Keratinocyte (primary cell): ENCODE measurements at regions not wholly inside any gene's neighbourhood (a gene's known extent, or its start where the extent isn't known, plus 50 kb on each side); places are given as distances from the start of the nearest gene placed in this dataset.

Experiments used
- DNase-seq: peaks from one replicate; pipeline ENCODE4 v3.0.0-alpha.2; 2011; ENCODE audit warnings: low read depth, missing footprints, low spot score
- FAIRE-seq: peaks from 2 replicates; lab custom pipeline; 2011; peaks lifted over from hg19 to GRCh38; lab: Jason Lieb, UNC
- H2AFZ ChIP-seq: 2 replicates; pipeline ENCODE4 v1.6.0; 2012; ENCODE audit warnings: low read length, control low read depth, inconsistent platforms; ENCODE audit not compliant: control insufficient read depth
- H3K27ac ChIP-seq: 2 replicates; pipeline ENCODE4 v1.5.1; 2011; ENCODE audit warnings: low read length; ENCODE audit not compliant: control insufficient read depth, insufficient read depth
- H3K27me3 ChIP-seq: 3 replicates; pipeline ENCODE4 v1.6.0; 2011; ENCODE audit warnings: low read length; ENCODE audit not compliant: control insufficient read depth, insufficient read depth; ENCODE audit errors: extremely low read depth
- H3K36me3 ChIP-seq, 2 experiments: 2 replicates in 1 of 2; 3 replicates in 1 of 2; pipeline ENCODE4 v1.5.1; 2011; ENCODE audit warnings: low read length in 2 of 2, mild to moderate bottlenecking in 1 of 2; ENCODE audit not compliant: control insufficient read depth in 2 of 2, insufficient read depth in 2 of 2; ENCODE audit errors: extremely low read depth in 1 of 2
- H3K4me1 ChIP-seq: 3 replicates; pipeline ENCODE4 v1.5.1; 2011; ENCODE audit warnings: low read length; ENCODE audit not compliant: control insufficient read depth, insufficient read depth; ENCODE audit errors: extremely low read depth
- H3K4me2 ChIP-seq: 3 replicates; pipeline ENCODE4 v1.6.0; 2011; ENCODE audit warnings: low read depth, low read length; ENCODE audit not compliant: control insufficient read depth, insufficient read depth; ENCODE audit errors: extremely low read depth
- H3K4me3 ChIP-seq, 3 experiments: fragments of 200-600 bp in 1 of 3; sonication (generic) in 1 of 3; 2 replicates in 2 of 3; 3 replicates in 1 of 3; pipeline ENCODE4 v1.5.1; 2011 to 2016; ENCODE audit warnings: low read length in 3 of 3, mild to moderate bottlenecking in 3 of 3, control low read depth in 2 of 3, inconsistent platforms in 1 of 3, low read depth in 1 of 3, mixed read lengths in 1 of 3, mixed run types in 1 of 3, moderate library complexity in 1 of 3; ENCODE audit not compliant: control insufficient read depth in 2 of 3, insufficient read depth in 2 of 3; ENCODE audit errors: extremely low read depth in 1 of 3
- H3K79me2 ChIP-seq: 2 replicates; pipeline ENCODE4 v1.6.0; 2012; ENCODE audit warnings: low read length; ENCODE audit not compliant: control insufficient read depth, insufficient read depth
- H3K9ac ChIP-seq: 3 replicates; pipeline ENCODE4 v1.6.0; 2011; ENCODE audit warnings: low read length; ENCODE audit not compliant: control insufficient read depth, insufficient read depth; ENCODE audit errors: extremely low read depth
- H3K9me1 ChIP-seq: 3 replicates; pipeline ENCODE4 v1.6.0; 2011; ENCODE audit warnings: low read length; ENCODE audit not compliant: control insufficient read depth, insufficient read depth; ENCODE audit errors: extremely low read depth
- H3K9me3 ChIP-seq: 2 replicates; pipeline ENCODE4 v1.5.1; 2012; ENCODE audit warnings: low read depth, low read length; ENCODE audit not compliant: control insufficient read depth
- H4K20me1 ChIP-seq: 3 replicates; pipeline ENCODE4 v1.6.0; 2011; ENCODE audit warnings: low read length; ENCODE audit not compliant: control insufficient read depth, insufficient read depth; ENCODE audit errors: extremely low read depth
- CTCF ChIP-seq, 3 experiments: IDR thresholded peaks in 1 of 3; conservative IDR thresholded peaks in 1 of 3; optimal IDR thresholded peaks in 1 of 3; 2 replicates in 2 of 3; 3 replicates in 1 of 3; pipeline versions ENCODE3 to v1.5.1; 2011; ENCODE audit warnings: low read length in 3 of 3, mild to moderate bottlenecking in 3 of 3, moderate library complexity in 2 of 3, control low read depth in 1 of 3, inconsistent platforms in 1 of 3; ENCODE audit not compliant: insufficient read depth in 2 of 3; ENCODE audit errors: extremely low read depth in 1 of 3
- EZH2 ChIP-seq: IDR thresholded peaks from one replicate; pipeline ENCODE4 v1.6.1; 2012; ENCODE audit warnings: inconsistent platforms, mild to moderate bottlenecking, low read length, moderate library complexity
- dilution Hi-C: fragments of 300-500 bp; cut with MboI; formaldehyde crosslinking; loops from one replicate; pipeline ENCODE4 v1.7.0; 2020; ENCODE audit warnings: low sequenced_read_pairs; ENCODE audit not compliant: extremely low pct_ligation_motif_present

DNA sequence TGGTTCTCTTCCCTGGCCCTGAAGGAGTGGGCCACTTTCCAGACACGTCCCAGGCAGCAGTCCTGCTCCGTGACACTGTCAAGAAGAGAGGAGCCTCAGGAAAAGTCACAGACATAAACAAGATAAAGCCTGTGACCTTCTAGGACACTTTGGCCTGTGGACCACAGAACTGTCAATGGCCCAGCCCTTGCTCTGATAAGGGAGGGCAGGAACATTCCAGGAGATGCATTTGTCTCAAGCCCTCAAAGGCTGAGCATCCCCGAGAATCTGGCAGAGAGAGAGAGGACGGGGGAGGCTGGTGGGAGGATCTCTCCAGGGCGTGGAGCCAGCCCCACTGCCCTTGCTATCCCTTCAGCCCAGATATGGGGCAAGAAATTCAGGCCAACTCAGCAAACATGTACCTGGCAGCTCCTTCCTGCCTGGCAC is 476.4 kb downstream of the INSC start:
- no peaks in the 10 kb centered on the region for H3K4me1 ChIP-seq
- FAIRE-seq, result no peak

DNA sequence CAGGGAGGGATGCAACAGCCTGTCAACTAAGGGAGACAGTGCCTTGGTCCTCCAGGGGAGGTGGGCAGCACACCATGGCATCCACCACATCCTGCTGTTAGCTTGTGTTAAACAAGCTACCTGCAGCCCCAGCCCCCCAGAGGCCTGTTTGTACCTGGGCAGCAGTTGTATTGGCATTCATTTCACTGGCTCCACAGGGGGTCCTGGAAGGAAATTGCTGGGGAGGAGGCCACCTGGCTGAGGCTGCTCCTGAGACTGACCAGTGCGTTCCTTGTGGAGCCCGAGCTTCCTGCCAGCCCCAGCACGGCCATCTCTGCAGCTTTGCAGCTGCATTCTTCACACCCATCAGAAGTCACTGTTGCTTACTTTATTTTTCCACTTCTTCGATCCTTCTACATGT is 479.9 kb downstream of the INSC start:
- no peak overlapping the region for H2AFZ ChIP-seq
- H3K4me2 ChIP-seq, result no peak overlapping the region
- no peaks in the 10 kb centered on the region for H3K36me3 ChIP-seq
- no peaks in the 10 kb centered on the region for H3K79me2 ChIP-seq
- H4K20me1 ChIP-seq, result no peaks in the 10 kb centered on the region
- no peaks in the 10 kb centered on the region for H3K4me1 ChIP-seq
- DNase-seq (no peak), FAIRE-seq (no peak)
- H3K27ac ChIP-seq, result no peak overlapping the region
- TF ChIP-seq CTCF (optimal IDR thresholded peaks at IDR 0.05 in 1 of 3, IDR thresholded peaks at IDR 0.05 in 1 of 3, conservative IDR thresholded peaks at IDR 0.05 in 1 of 3; ENCODE audit: extremely low read depth in 1 of 3, insufficient read depth in 2 of 3, low read length in 3 of 3) (no peak), EZH2 (no peak)
- no peaks in the 10 kb centered on the region for H3K9me3 ChIP-seq
- dilution Hi-C loops, result no loop called here
- no peak overlapping the region for H3K9ac ChIP-seq
- H3K4me3 ChIP-seq, result no peak overlapping the region
- H3K27me3 ChIP-seq, result no peaks in the 10 kb centered on the region
- H3K9me1 ChIP-seq, result no peaks in the 10 kb centered on the region

More for the DNA sequence above, 476.4 kb downstream of the INSC start:
- H3K27me3 ChIP-seq, result no peaks in the 10 kb centered on the region
- no peak overlapping the region for H3K9ac ChIP-seq
- H3K9me1 ChIP-seq, result no peaks in the 10 kb centered on the region
- H3K27ac ChIP-seq, result no peak overlapping the region
- no peak overlapping the region for H3K4me3 ChIP-seq
- no peak overlapping the region for H2AFZ ChIP-seq
- no peak for TF ChIP-seq EZH2
- no peak for TF ChIP-seq CTCF (optimal IDR thresholded peaks at IDR 0.05 in 1 of 3, IDR thresholded peaks at IDR 0.05 in 1 of 3, conservative IDR thresholded peaks at IDR 0.05 in 1 of 3; ENCODE audit: extremely low read depth in 1 of 3, insufficient read depth in 2 of 3, low read length in 3 of 3)
- H3K36me3 ChIP-seq, result no peaks in the 10 kb centered on the region
- DNase-seq, result no peak
- no peaks in the 10 kb centered on the region for H3K79me2 ChIP-seq
- H3K4me2 ChIP-seq, result no peak overlapping the region
- H3K9me3 ChIP-seq, result no peaks in the 10 kb centered on the region
- dilution Hi-C loops, result no loop called here
- no peaks in the 10 kb centered on the region for H4K20me1 ChIP-seq
